Head of caudate nucleus (tissue), 42 donors: ENCODE measurements at regions not wholly inside any gene's neighbourhood (a gene's known extent, or its start where the extent isn't known, plus 50 kb on each side); places are given as distances from the start of the nearest gene placed in this dataset.
"Not testable (repeated sequence)": the region's sequence is repeated elsewhere in the genome, so short reads cannot be mapped to it uniquely, and the experiment has no call there.

Experiments
- DNase-seq, 42 donors: peaks; one replicate each; pipeline versions ENCODE4 v3.0.0 to v3.0.0-alpha.2; 2020 to 2021; ENCODE audit warnings: mixed read lengths in 7 of 42
- intact Hi-C: fragments of 100-400 bp; cut with DNase I; formaldehyde crosslinking; loops from one replicate; pipeline ENCODE4 v1.15.0; 2022

- no peak for DNase-seq
- intact Hi-C loops = no loop called here
These were observed 170.0 kb downstream of the FOXG1 start for GRCh38 chr14:28936601-28937000.

- intact Hi-C loops = no loop called here
- DNase-seq = no peak
These were observed 175.2 kb downstream of the FOXG1 start for GRCh38 chr14:28941758-28942157.

- no peak for DNase-seq
- intact Hi-C loops = no loop called here
These were observed 178.0 kb downstream of the FOXG1 start for GRCh38 chr14:28944605-28945004.

- DNase-seq = no peak
- intact Hi-C loops = no loop called here
These were observed 179.7 kb downstream of the FOXG1 start for GRCh38 chr14:28946267-28946666.

GRCh38 chr14:28949503-28949902, 182.9 kb downstream of the FOXG1 start:
- no peak for DNase-seq
- intact Hi-C loops = no loop called here

GRCh38 chr14:28952161-28952560, 185.6 kb downstream of the FOXG1 start:
- intact Hi-C loops = no loop called here

GRCh38 chr14:28952666-28953065, 186.1 kb downstream of the FOXG1 start:
- intact Hi-C loops = no loop called here
- DNase-seq = no peak

More at GRCh38 chr14:28952161-28952560, 185.6 kb downstream of the FOXG1 start:
- no peak for DNase-seq

- intact Hi-C loops = no loop called here
- no peak for DNase-seq
These were observed 187.4 kb downstream of the FOXG1 start for GRCh38 chr14:28953973-28954372.

GRCh38 chr14:28966416-28967233, 200.0 kb downstream of the FOXG1 start:
- intact Hi-C loops = no loop called here

GRCh38 chr14:28975084-28975483, 208.5 kb downstream of the FOXG1 start:
- no peak for DNase-seq
- intact Hi-C loops = no loop called here

More at GRCh38 chr14:28966416-28967233, 200.0 kb downstream of the FOXG1 start:
- no peak for DNase-seq

- no peak for DNase-seq
- intact Hi-C loops = no loop called here
These were observed 215.6 kb downstream of the FOXG1 start for GRCh38 chr14:28982228-28982627.

- intact Hi-C loops = no loop called here
- DNase-seq = no peak
These were observed 216.7 kb downstream of the FOXG1 start for GRCh38 chr14:28983279-28983678.

- intact Hi-C loops = no loop called here
- no peak for DNase-seq
These were observed 220.9 kb downstream of the FOXG1 start for GRCh38 chr14:28987516-28987915.

GRCh38 chr14:28997196-28997595, 230.6 kb downstream of the FOXG1 start:
- intact Hi-C loops, DNase-seq: not testable (repeated sequence)

- no peak for DNase-seq
- intact Hi-C loops = no loop called here
These were observed 233.1 kb downstream of the FOXG1 start for GRCh38 chr14:28999656-29000055.

GRCh38 chr14:29005647-29006046, 239.1 kb downstream of the FOXG1 start:
- intact Hi-C loops = no loop called here
- no peak for DNase-seq

- no peak for DNase-seq
- intact Hi-C loops = no loop called here
These were observed 241.4 kb downstream of the FOXG1 start for GRCh38 chr14:29007990-29008389.

GRCh38 chr14:29016050-29016900, 249.7 kb downstream of the FOXG1 start:
- intact Hi-C loops = no loop called here
- peak in 22 of 42 donors; percentile 3 to 48 (median 16) for DNase-seq

- intact Hi-C loops, DNase-seq: not testable (repeated sequence)
These were observed 256.9 kb downstream of the FOXG1 start for GRCh38 chr14:29023505-29023904.

- DNase-seq, intact Hi-C loops: not testable (repeated sequence)
These were observed 260.9 kb downstream of the FOXG1 start for GRCh38 chr14:29027441-29027840.
